ENCODE measurements at regions not wholly inside any gene's neighbourhood (a gene's known extent, or its start where the extent isn't known, plus 50 kb on each side); places are given as distances from the start of the nearest gene placed in this dataset.

- no peak for TF ChIP-seq CTCF (IDR thresholded peaks at IDR 0.05)
- TF ChIP-seq POLR2A (IDR thresholded peaks at IDR 0.05) = no peak
Measured at GRCh38 chr1:93738926-93739325, 57.3 kb upstream of the BCAR3 start.

Measured in uterus (tissue), 2 donors.